ENCODE measurements at regions not wholly inside any gene's neighbourhood (a gene's known extent, or its start where the extent isn't known, plus 50 kb on each side); places are given as distances from the start of the nearest gene placed in this dataset.
A peak's percentile ranks its signal among the peaks of the same experiment; 100 is the strongest.

DNA sequence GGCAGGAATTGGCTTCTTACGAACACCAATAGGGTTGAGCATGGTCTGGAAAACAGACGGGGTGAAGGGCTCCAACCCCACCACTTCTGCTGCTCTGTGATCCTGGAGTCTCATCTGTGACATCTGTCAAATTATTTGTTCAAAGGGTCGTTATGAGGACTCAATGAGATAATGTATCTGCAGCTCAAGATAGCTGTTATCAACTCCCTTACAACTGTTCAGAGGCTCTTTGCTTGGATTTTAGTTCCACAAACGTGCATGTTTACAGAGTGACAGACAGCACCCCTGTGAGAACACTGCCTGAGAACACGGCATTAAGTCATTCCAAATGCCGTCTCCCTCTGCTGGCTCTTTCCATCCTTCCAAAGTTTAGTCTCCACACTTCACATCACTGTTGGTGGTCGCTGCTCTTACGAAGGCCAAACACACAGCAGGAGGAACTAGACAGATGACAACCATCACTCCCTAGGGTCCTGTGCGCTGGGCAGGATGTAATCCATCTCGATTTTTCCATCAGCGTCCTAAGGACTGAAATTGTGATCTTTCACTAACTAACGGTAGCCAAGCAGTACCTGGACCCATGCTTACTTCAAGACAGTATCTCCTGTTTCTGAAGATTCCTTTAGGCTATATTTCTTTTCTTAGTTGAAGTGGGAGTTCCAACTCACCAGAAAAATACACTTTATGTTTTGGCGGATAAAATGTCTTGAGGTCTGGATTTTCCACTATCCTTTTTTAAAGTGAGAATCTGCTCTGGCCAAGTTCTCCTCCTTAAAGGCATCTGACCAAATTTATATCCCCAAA is 220.3 kb downstream of the ANAPC1 start:
- ChIA-PET CTCF (no interaction called here), POLR2A (no interaction called here)
- Histone ChIP-seq H3K27ac (ENCODE audit: low read depth, low read length) (no peak overlapping the region), H3K27me3 (ENCODE audit: control insufficient read depth, insufficient read depth, low read length) (no peaks in the 10 kb centered on the region), H3K4me3 (ENCODE audit: low read depth, low read length) (no peak overlapping the region), H3K9me3 (ENCODE audit: control insufficient read depth, insufficient read depth, low read length) (no peaks in the 10 kb centered on the region)
- DNase-seq (ENCODE audit: low read depth, low spot score) = no peak
- TF ChIP-seq, protein P1, sequence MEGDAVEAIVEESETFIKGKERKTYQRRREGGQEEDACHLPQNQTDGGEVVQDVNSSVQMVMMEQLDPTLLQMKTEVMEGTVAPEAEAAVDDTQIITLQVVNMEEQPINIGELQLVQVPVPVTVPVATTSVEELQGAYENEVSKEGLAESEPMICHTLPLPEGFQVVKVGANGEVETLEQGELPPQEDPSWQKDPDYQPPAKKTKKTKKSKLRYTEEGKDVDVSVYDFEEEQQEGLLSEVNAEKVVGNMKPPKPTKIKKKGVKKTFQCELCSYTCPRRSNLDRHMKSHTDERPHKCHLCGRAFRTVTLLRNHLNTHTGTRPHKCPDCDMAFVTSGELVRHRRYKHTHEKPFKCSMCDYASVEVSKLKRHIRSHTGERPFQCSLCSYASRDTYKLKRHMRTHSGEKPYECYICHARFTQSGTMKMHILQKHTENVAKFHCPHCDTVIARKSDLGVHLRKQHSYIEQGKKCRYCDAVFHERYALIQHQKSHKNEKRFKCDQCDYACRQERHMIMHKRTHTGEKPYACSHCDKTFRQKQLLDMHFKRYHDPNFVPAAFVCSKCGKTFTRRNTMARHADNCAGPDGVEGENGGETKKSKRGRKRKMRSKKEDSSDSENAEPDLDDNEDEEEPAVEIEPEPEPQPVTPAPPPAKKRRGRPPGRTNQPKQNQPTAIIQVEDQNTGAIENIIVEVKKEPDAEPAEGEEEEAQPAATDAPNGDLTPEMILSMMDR (IDR thresholded peaks at IDR 0.05; ENCODE audit: low read depth, low read length) = peak; percentile 51

DNA sequence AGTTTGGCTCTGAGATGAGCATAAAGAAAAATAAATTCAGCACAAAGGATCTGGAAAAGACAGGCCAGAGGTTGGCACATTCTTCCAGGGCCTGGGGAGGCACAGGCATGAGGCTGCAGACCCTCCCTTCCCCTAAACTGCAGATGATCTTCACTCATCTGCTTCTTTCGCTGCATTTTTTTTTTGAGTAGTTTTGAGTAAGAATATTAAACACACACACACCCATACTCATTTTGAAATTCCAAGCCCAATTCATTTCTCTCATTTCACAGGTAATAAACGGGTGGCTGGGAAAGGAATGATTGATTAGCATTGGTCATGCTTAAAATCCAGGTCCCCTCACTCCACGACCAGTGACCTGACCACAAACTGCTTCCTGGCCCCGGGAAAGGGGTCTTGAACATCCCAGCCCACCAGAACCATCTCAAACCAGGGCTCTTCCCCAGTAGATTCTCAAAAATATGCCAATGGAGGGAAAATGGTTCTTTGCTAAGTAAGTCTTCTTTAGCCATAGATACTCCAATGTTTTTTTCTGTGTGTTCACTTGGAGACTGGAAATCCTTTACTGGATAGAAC is 219.6 kb downstream of the ANAPC1 start:
- H3K9me3 ChIP-seq (ENCODE audit: control insufficient read depth, insufficient read depth, low read length) = no peaks in the 10 kb centered on the region
- ChIA-PET CTCF (no interaction called here), POLR2A (no interaction called here)
- DNase-seq (ENCODE audit: low read depth, low spot score) = no peak
- no peak overlapping the region for H3K27ac ChIP-seq (ENCODE audit: low read depth, low read length)
- H3K27me3 ChIP-seq (ENCODE audit: control insufficient read depth, insufficient read depth, low read length) = no peaks in the 10 kb centered on the region
- H3K4me3 ChIP-seq (ENCODE audit: low read depth, low read length) = no peak overlapping the region
- TF ChIP-seq, protein P1 (IDR thresholded peaks at IDR 0.05; ENCODE audit: low read depth, low read length) = no peak

GRCh38 chr2:111665011-111665410 is 219.0 kb downstream of the ANAPC1 start:
- H3K4me3 ChIP-seq (ENCODE audit: low read depth, low read length) = no peak overlapping the region
- ChIA-PET CTCF (no interaction called here), POLR2A (no interaction called here)
- no peaks in the 10 kb centered on the region for H3K27me3 ChIP-seq (ENCODE audit: control insufficient read depth, insufficient read depth, low read length)
- H3K9me3 ChIP-seq (ENCODE audit: control insufficient read depth, insufficient read depth, low read length) = no peaks in the 10 kb centered on the region
- TF ChIP-seq, protein P1 (IDR thresholded peaks at IDR 0.05; ENCODE audit: low read depth, low read length) = no peak
- no peak for DNase-seq (ENCODE audit: low read depth, low spot score)
- no peak overlapping the region for H3K27ac ChIP-seq (ENCODE audit: low read depth, low read length)

DNA sequence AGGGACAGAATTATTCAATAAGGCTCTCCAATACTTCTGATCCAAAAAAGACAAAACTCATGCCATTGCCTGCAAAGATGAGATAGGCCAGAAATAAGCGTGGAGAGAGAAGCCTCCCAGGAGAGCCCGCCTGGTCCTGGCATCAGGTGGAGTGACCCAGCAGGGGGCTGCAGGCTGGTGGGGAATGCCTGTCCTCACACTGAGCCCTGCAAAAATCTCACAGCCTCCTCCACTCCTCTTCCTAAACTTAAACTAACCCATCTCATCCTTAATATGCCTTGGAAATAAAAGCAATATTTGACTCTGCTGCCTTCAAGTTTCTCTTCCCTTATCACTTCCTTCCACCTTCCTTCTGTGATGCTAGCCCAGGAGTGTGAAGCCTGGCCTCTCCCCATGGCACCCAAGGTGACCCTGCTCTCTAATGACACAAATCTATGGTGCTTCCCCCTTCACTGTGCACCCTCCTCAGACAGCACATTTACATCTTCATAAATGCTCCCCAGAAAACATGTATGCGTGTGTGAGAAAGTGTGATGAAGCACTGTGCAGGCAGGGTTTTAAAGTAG is 218.4 kb downstream of the ANAPC1 start:
- Histone ChIP-seq H3K27ac (ENCODE audit: low read depth, low read length) (no peak overlapping the region), H3K4me3 (ENCODE audit: low read depth, low read length) (no peak overlapping the region), H3K9me3 (ENCODE audit: control insufficient read depth, insufficient read depth, low read length) (no peaks in the 10 kb centered on the region), H3K27me3 (ENCODE audit: control insufficient read depth, insufficient read depth, low read length) (no peaks in the 10 kb centered on the region)
- no peak for DNase-seq (ENCODE audit: low read depth, low spot score)
- ChIA-PET CTCF (no interaction called here), POLR2A (no interaction called here)
- TF ChIP-seq, protein P1 (IDR thresholded peaks at IDR 0.05; ENCODE audit: low read depth, low read length) = no peak

GRCh38 chr2:111666160-111666559 is 217.8 kb downstream of the ANAPC1 start:
- Histone ChIP-seq H3K27ac (ENCODE audit: low read depth, low read length) (no peak overlapping the region), H3K9me3 (ENCODE audit: control insufficient read depth, insufficient read depth, low read length) (no peaks in the 10 kb centered on the region), H3K4me3 (ENCODE audit: low read depth, low read length) (no peak overlapping the region), H3K27me3 (ENCODE audit: control insufficient read depth, insufficient read depth, low read length) (no peaks in the 10 kb centered on the region)
- TF ChIP-seq, protein P1 (IDR thresholded peaks at IDR 0.05; ENCODE audit: low read depth, low read length) = no peak
- ChIA-PET POLR2A (no interaction called here), CTCF (interaction anchor here (2.1 kb wide), 1 partner anchor 10 kb away, joined by 7 read pairs; no protein-coding TSS in a partner anchor)
- no peak for DNase-seq (ENCODE audit: low read depth, low spot score)
